ENCODE measurements at regions not wholly inside any gene's neighbourhood (a gene's known extent, or its start where the extent isn't known, plus 50 kb on each side); places are given as distances from the start of the nearest gene placed in this dataset.

- Histone ChIP-seq H3K27ac (no peak overlapping the region), H3K27me3 (no peaks in the 10 kb centered on the region), H3K4me1 (no peaks in the 10 kb centered on the region), H3K4me3 (no peak overlapping the region), H3K36me3 (ENCODE audit: low read depth, missing control alignments) (no peaks in the 10 kb centered on the region), H3K9me3 (no peaks in the 10 kb centered on the region)
- TF ChIP-seq CTCF (IDR thresholded peaks at IDR 0.05) (no peak), POLR2A (IDR thresholded peaks at IDR 0.05) (no peak)
- no peak for DNase-seq
- intact Hi-C loops (cut with DNase I; ENCODE audit: low total_unique reads), result no loop called here
- WGBS, 2 donors, result 82 to 93% methylated on average over 7 of the region's 7 CpGs
These were observed 53.5 kb upstream of the TSHZ3 start for GRCh38 chr19:31402529-31403316.

GRCh38 chr19:31406106-31406505, 56.9 kb upstream of the TSHZ3 start:
- 87% methylated on average over 4 of the region's 4 CpGs for whole genome bisulfite sequencing, 2 donors
- Histone ChIP-seq H3K36me3 (ENCODE audit: low read depth, missing control alignments) (no peaks in the 10 kb centered on the region), H3K27ac (no peak overlapping the region), H3K27me3 (no peaks in the 10 kb centered on the region), H3K4me1 (no peaks in the 10 kb centered on the region), H3K9me3 (no peaks in the 10 kb centered on the region), H3K4me3 (no peak overlapping the region)
- intact Hi-C loops (cut with DNase I; ENCODE audit: low total_unique reads), result no loop called here
- no peak for DNase-seq
- TF ChIP-seq POLR2A (IDR thresholded peaks at IDR 0.05), result no peak
- no peak for TF ChIP-seq CTCF (IDR thresholded peaks at IDR 0.05)

- WGBS, 2 donors, result 85 to 94% methylated on average over 3 of the region's 3 CpGs
- no peaks in the 10 kb centered on the region for H3K4me1 ChIP-seq
- no peaks in the 10 kb centered on the region for H3K36me3 ChIP-seq (ENCODE audit: low read depth, missing control alignments)
- no peak overlapping the region for H3K4me3 ChIP-seq
- intact Hi-C loops (cut with DNase I; ENCODE audit: low total_unique reads), result no loop called here
- DNase-seq, result no peak
- H3K9me3 ChIP-seq, result no peaks in the 10 kb centered on the region
- no peak for TF ChIP-seq CTCF (IDR thresholded peaks at IDR 0.05)
- no peak for TF ChIP-seq POLR2A (IDR thresholded peaks at IDR 0.05)
- no peak overlapping the region for H3K27ac ChIP-seq
- H3K27me3 ChIP-seq, result no peaks in the 10 kb centered on the region
These were observed 59.4 kb upstream of the TSHZ3 start for GRCh38 chr19:31408460-31409124.

GRCh38 chr19:31413353-31413752, 64.1 kb upstream of the TSHZ3 start:
- intact Hi-C loops (cut with DNase I; ENCODE audit: low total_unique reads), result no loop called here
- Histone ChIP-seq H3K4me3 (no peak overlapping the region), H3K27me3 (no peaks in the 10 kb centered on the region), H3K27ac (no peak overlapping the region), H3K36me3 (ENCODE audit: low read depth, missing control alignments) (no peaks in the 10 kb centered on the region), H3K9me3 (no peaks in the 10 kb centered on the region), H3K4me1 (no peaks in the 10 kb centered on the region)
- no peak for DNase-seq
- 90 to 91% methylated on average over 8 of the region's 8 CpGs for WGBS, 2 donors
- TF ChIP-seq POLR2A (IDR thresholded peaks at IDR 0.05) (no peak), CTCF (IDR thresholded peaks at IDR 0.05) (no peak)
